HepG2 (cell line): ENCODE measurements at regions not wholly inside any gene's neighbourhood (a gene's known extent, or its start where the extent isn't known, plus 50 kb on each side); places are given as distances from the start of the nearest gene placed in this dataset.

Source experiments
- ATAC-seq: fragments of 200-7000 bp; cut with Tn5 transposase; 3 replicates; pipeline ENCODE4 v1.9.1; 2020; ENCODE audit warnings: mild to moderate bottlenecking, moderate library complexity
- BruUV-seq: library from RNA; stranded (reverse); fragments of 400-500 nt; replicated peaks from 2 replicates; lab custom pipeline; 2021; lab: Mats Ljungman, UMichigan
- CTCF ChIA-PET: fragments of 300-600 bp; formaldehyde crosslinking; extraction: SDS; loops from one replicate; lab custom pipeline; 2021; ENCODE audit warnings: low total read pairs, inconsistent platforms, low intra/inter-chr PET ratio; lab: Yijun Ruan, JAX
- POLR2A ChIA-PET: fragments of 350-600 bp; sonication (Branson Sonifier 250); formaldehyde crosslinking; loops from one replicate; lab custom pipeline; 2020; ENCODE audit warnings: antibody characterized with exemption, inconsistent platforms; lab: Yijun Ruan, JAX
- DNase-seq: peaks from one replicate; pipeline ENCODE4 v3.0.0-alpha.2; 2015; ENCODE audit warnings: low spot score
- FAIRE-seq: peaks from 3 replicates; lab custom pipeline; 2011; peaks lifted over from hg19 to GRCh38; lab: Jason Lieb, UNC
- H2AFZ ChIP-seq: one replicate; pipeline ENCODE4 v1.6.1; 2011; ENCODE audit warnings: low read length, inconsistent platforms
- H3K27ac ChIP-seq: fragments of 300-600 bp; 3 replicates; pipeline ENCODE4 v1.8.0; 2011; ENCODE audit warnings: mixed run types, mild to moderate bottlenecking, mixed read lengths, low read length, inconsistent platforms; ENCODE audit not compliant: insufficient read depth; ENCODE audit errors: extremely low read length
- H3K27me3 ChIP-seq, 2 experiments: fragments of 200-600 bp in 1 of 2; 2 replicates in 1 of 2; 3 replicates in 1 of 2; pipeline versions ENCODE4 v1.6.0 to v1.8.0; 2011; ENCODE audit warnings: low read length in 2 of 2, mild to moderate bottlenecking in 2 of 2, moderate library complexity in 2 of 2, inconsistent platforms in 1 of 2; ENCODE audit not compliant: insufficient read depth in 2 of 2, control insufficient read depth in 1 of 2
- H3K36me3 ChIP-seq, 2 experiments: fragments of 200-600 bp in 1 of 2; replicated peaks in 1 of 2; 2 replicates in 1 of 2; 3 replicates in 1 of 2; pipeline versions ENCODE4 v1.5.1 to v1.8.0; 2011; ENCODE audit warnings: low read length in 2 of 2, inconsistent platforms in 1 of 2; ENCODE audit not compliant: insufficient read depth in 2 of 2, control insufficient read depth in 1 of 2
- H3K4me1 ChIP-seq: 2 replicates; pipeline ENCODE4 v1.5.1; 2012; ENCODE audit warnings: low read length, inconsistent platforms; ENCODE audit not compliant: insufficient read depth
- H3K4me2 ChIP-seq: 2 replicates; pipeline ENCODE4 v1.6.0; 2011; ENCODE audit warnings: low read depth, low read length, inconsistent platforms
- H3K4me3 ChIP-seq, 3 experiments: fragments of 200-600 bp in 1 of 3; sonication (generic), shearing (Covaris generic) in 1 of 3; replicated peaks in 1 of 3; 2 replicates each; pipeline ENCODE4 v1.5.1; 2011 to 2016; ENCODE audit warnings: low read length in 3 of 3, inconsistent platforms in 2 of 3, low read depth in 2 of 3, mild to moderate bottlenecking in 2 of 3, control low read depth in 1 of 3, mixed read lengths in 1 of 3; ENCODE audit not compliant: insufficient read depth in 1 of 3
- H3K79me2 ChIP-seq: one replicate; pipeline ENCODE4 v1.6.1; 2011; ENCODE audit warnings: low read length, inconsistent platforms; ENCODE audit not compliant: insufficient read depth
- H3K9ac ChIP-seq: 2 replicates; pipeline ENCODE4 v1.6.0; 2011; ENCODE audit warnings: mild to moderate bottlenecking, low read depth, low read length, inconsistent platforms; ENCODE audit not compliant: insufficient read depth
- H3K9me3 ChIP-seq: 2 replicates; pipeline ENCODE4 v1.5.1; 2012; ENCODE audit warnings: mild to moderate bottlenecking, low read length
- H4K20me1 ChIP-seq: 2 replicates; pipeline ENCODE4 v1.6.0; 2011; ENCODE audit warnings: inconsistent platforms, mild to moderate bottlenecking, low read length, moderate library complexity; ENCODE audit not compliant: insufficient read depth
- AGO1 ChIP-seq: fragments of 200-400 bp; formaldehyde crosslinking; IDR thresholded peaks from 2 replicates; pipeline ENCODE4 v1.6.1; 2017; ENCODE audit warnings: mild to moderate bottlenecking, low read depth, low read length, moderate library complexity; ENCODE audit not compliant: poor library complexity, severe bottlenecking
- ARHGAP35 ChIP-seq: sonication (generic); formaldehyde crosslinking; IDR thresholded peaks from 2 replicates; pipeline ENCODE4 v1.9.0; 2022; ENCODE audit warnings: mild to moderate bottlenecking, inconsistent platforms, moderate library complexity, missing genetic modification reagents, borderline replicate concordance
- DR1 ChIP-seq: sonication (generic); formaldehyde crosslinking; IDR thresholded peaks from 2 replicates; pipeline ENCODE4 v1.8.0; 2021; ENCODE audit warnings: mild to moderate bottlenecking, missing genetic modification reagents, inconsistent platforms
- FOXK2 ChIP-seq: fragments of 450-650 bp; IDR thresholded peaks from 2 replicates; pipeline ENCODE4 v1.6.1; 2016
- ISX ChIP-seq: sonication (generic); formaldehyde crosslinking; conservative IDR thresholded peaks from 2 replicates; pipeline ENCODE4 v1.5.0; 2020; ENCODE audit warnings: missing genetic modification reagents
- POLR2A ChIP-seq, 2 experiments: IDR thresholded peaks; 2 replicates each; pipeline ENCODE4 v1.6.1; 2011; ENCODE audit warnings: low read depth in 2 of 2, low read length in 2 of 2, mild to moderate bottlenecking in 1 of 2, moderate library complexity in 1 of 2; ENCODE audit not compliant: insufficient read depth in 1 of 2
- TGIF2 ChIP-seq: IDR thresholded peaks from 2 replicates; pipeline ENCODE4 v1.6.1; 2016; ENCODE audit warnings: control low read depth, missing compliant biosample characterization
- THAP11 ChIP-seq: IDR thresholded peaks from 2 replicates; pipeline ENCODE4 v1.6.1; 2016; ENCODE audit warnings: missing biosample characterization, missing genetic modification reagents
- ZNF350 ChIP-seq: sonication (generic); formaldehyde crosslinking; IDR thresholded peaks from 2 replicates; pipeline ENCODE4 v1.4.0; 2020; ENCODE audit warnings: mild to moderate bottlenecking, low read depth, missing genetic modification reagents, borderline replicate concordance
- ZNF703 ChIP-seq: sonication (generic); formaldehyde crosslinking; IDR thresholded peaks from 2 replicates; pipeline ENCODE4 v1.5.1; 2020; ENCODE audit warnings: missing genetic modification reagents, mild to moderate bottlenecking, moderate library complexity, borderline replicate concordance
- ZNF746 ChIP-seq: sonication (generic); formaldehyde crosslinking; IDR thresholded peaks from 2 replicates; pipeline ENCODE4 v1.8.0; 2022; ENCODE audit warnings: mild to moderate bottlenecking, missing genetic modification reagents
- WGBS: methylation state at CpG from one replicate; pipeline ENCODE4 v1.1.6; 2017; ENCODE audit warnings: low lambda C conversion rate; 5-methylcytosine and 5-hydroxymethylcytosine counted together
- in situ Hi-C: cut with HindIII; loops from 2 replicates; pipeline ENCODE4 v1.10.0; 2017; ENCODE audit warnings: low pct_unique_long_range_greater_than_20kb; ENCODE audit not compliant: extremely low pct_ligation_motif_present
- intact Hi-C: fragments of 100-400 bp; cut with micrococcal nuclease; formaldehyde crosslinking; loops from one replicate; pipeline ENCODE4 v1.10.0; 2022; ENCODE audit not compliant: unreplicated experiment
- TF ChIP-seq, protein P1 (sequence below): sonication (generic); formaldehyde crosslinking; conservative IDR thresholded peaks from 2 replicates; pipeline ENCODE4 v1.4.0; 2020; ENCODE audit warnings: missing genetic modification reagents

DNA sequence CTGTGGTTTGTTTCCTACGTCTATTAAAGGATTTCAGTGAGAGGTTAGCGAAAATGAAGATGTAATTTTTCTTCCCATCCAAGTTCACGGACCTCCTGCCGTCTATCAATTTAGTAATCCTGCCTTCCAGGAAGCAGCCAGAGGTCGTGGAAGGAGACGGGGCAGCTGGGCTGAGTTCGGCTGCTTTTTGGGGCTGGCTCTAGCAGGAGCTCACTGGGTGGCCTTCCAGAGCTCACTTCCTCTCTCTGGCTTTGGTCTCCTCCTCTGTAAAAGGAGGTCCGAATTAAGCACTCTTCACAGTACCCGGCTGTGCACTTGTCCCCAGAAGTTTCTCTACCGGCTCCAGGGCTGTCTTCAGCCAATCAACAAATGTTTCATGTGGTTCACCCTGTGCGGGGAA is 295.4 kb downstream of the BCOR start:
- Histone ChIP-seq H3K36me3 (no peaks in the 10 kb centered on the region), H3K9ac (no peak overlapping the region), H3K4me2 (no peak overlapping the region), H3K27ac (no peak overlapping the region), H3K27me3 (no peaks in the 10 kb centered on the region), H3K4me1 (no peaks in the 10 kb centered on the region), H3K9me3 (no peaks in the 10 kb centered on the region), H3K4me3 (no peak overlapping the region), H4K20me1 (no peaks in the 10 kb centered on the region), H2AFZ (no peak overlapping the region), H3K79me2 (no peaks in the 10 kb centered on the region)
- ChIA-PET POLR2A (no interaction called here), CTCF (no interaction called here)
- DNase-seq (no peak), ATAC-seq (no peak), FAIRE-seq (no peak)
- in situ Hi-C loops (no loop called here), intact Hi-C loops (no loop called here)
- TF ChIP-seq ARHGAP35 (CRISPR knock-in tag) (no peak), THAP11 (no peak), AGO1 (no peak), FOXK2 (no peak), ISX (CRISPR knock-in tag) (no peak), ZNF350 (CRISPR knock-in tag) (no peak), POLR2A (IDR thresholded peaks at IDR 0.05; ENCODE audit: insufficient read depth in 1 of 2, low read depth in 2 of 2, low read length in 2 of 2) (no peak), DR1 (CRISPR knock-in tag) (no peak), ZNF746 (CRISPR knock-in tag) (no peak), ZNF703 (CRISPR knock-in tag) (no peak), TGIF2 (no peak)
- TF ChIP-seq, protein P1, sequence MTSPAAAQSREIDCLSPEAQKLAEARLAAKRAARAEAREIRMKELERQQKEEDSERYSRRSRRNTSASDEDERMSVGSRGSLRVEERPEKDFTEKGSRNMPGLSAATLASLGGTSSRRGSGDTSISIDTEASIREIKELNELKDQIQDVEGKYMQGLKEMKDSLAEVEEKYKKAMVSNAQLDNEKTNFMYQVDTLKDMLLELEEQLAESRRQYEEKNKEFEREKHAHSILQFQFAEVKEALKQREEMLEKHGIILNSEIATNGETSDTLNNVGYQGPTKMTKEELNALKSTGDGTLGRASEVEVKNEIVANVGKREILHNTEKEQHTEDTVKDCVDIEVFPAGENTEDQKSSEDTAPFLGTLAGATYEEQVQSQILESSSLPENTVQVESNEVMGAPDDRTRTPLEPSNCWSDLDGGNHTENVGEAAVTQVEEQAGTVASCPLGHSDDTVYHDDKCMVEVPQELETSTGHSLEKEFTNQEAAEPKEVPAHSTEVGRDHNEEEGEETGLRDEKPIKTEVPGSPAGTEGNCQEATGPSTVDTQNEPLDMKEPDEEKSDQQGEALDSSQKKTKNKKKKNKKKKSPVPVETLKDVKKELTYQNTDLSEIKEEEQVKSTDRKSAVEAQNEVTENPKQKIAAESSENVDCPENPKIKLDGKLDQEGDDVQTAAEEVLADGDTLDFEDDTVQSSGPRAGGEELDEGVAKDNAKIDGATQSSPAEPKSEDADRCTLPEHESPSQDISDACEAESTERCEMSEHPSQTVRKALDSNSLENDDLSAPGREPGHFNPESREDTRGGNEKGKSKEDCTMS (CRISPR knock-in tag): no peak
- 17% methylated on average over 5 of the region's 11 CpGs for WGBS
- no TSS peak for BruUV-seq
